Gastroesophageal sphincter (tissue), 3 donors: ENCODE measurements at regions not wholly inside any gene's neighbourhood (a gene's known extent, or its start where the extent isn't known, plus 50 kb on each side); places are given as distances from the start of the nearest gene placed in this dataset.
"Not testable (repeated sequence)": the region's sequence is repeated elsewhere in the genome, so short reads cannot be mapped to it uniquely, and the experiment has no call there.

Source experiments
- POLR2A ChIP-seq, 2 donors: fragments of 450-650 bp; IDR thresholded peaks; one replicate each; pipeline ENCODE4 v1.6.1; 2017; ENCODE audit warnings: antibody characterized with exemption in 2 of 2, mild to moderate bottlenecking in 2 of 2, moderate library complexity in 1 of 2
- POLR2AphosphoS5 ChIP-seq: sonication (generic); formaldehyde crosslinking; IDR thresholded peaks from one replicate; pipeline ENCODE4 v1.6.1; 2017; ENCODE audit warnings: antibody characterized with exemption
- TF ChIP-seq, protein P1 (sequence below), 4 experiments: fragments of 200-600 bp in 2 of 4; fragments of 450-650 bp in 2 of 4; sonication (generic) in 1 of 4; IDR thresholded peaks; one replicate each; pipeline ENCODE4 v1.5.1; 2017 to 2019; ENCODE audit warnings: antibody characterized with exemption in 4 of 4, mild to moderate bottlenecking in 2 of 4, moderate library complexity in 2 of 4

DNA sequence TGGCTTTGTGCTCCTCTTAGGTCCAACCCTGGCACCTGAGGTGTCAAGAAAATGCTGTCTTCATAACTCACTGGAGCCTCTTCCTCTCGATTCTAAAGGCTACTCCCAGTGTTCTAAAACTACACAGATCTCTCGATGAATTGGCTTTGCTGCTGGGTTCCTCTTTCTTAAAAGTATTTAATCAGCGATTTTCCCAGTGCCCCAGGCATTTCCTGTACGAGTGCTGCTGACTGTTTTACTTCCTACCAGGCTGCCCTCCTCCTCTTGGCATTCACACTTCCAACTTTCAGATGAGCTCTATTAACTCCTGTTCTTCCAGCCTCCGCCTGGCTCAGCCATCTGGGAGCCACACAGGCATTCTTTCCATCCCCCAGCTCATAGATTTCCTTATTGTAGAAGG is 95.6 kb upstream of the IKBKE start:
- TF ChIP-seq, protein P1, sequence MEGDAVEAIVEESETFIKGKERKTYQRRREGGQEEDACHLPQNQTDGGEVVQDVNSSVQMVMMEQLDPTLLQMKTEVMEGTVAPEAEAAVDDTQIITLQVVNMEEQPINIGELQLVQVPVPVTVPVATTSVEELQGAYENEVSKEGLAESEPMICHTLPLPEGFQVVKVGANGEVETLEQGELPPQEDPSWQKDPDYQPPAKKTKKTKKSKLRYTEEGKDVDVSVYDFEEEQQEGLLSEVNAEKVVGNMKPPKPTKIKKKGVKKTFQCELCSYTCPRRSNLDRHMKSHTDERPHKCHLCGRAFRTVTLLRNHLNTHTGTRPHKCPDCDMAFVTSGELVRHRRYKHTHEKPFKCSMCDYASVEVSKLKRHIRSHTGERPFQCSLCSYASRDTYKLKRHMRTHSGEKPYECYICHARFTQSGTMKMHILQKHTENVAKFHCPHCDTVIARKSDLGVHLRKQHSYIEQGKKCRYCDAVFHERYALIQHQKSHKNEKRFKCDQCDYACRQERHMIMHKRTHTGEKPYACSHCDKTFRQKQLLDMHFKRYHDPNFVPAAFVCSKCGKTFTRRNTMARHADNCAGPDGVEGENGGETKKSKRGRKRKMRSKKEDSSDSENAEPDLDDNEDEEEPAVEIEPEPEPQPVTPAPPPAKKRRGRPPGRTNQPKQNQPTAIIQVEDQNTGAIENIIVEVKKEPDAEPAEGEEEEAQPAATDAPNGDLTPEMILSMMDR (IDR thresholded peaks at IDR 0.05) = not testable (repeated sequence)
- not testable (repeated sequence) for TF ChIP-seq POLR2A (IDR thresholded peaks at IDR 0.05); POLR2AphosphoS5
